Esophagus muscularis mucosa (tissue), 3 donors: ENCODE measurements at regions not wholly inside any gene's neighbourhood (a gene's known extent, or its start where the extent isn't known, plus 50 kb on each side); places are given as distances from the start of the nearest gene placed in this dataset.

Experiments used
- POLR2A ChIP-seq: fragments of 450-650 bp; IDR thresholded peaks from one replicate; pipeline ENCODE4 v1.6.1; 2017; ENCODE audit warnings: antibody characterized with exemption, moderate library complexity, mild to moderate bottlenecking, low read depth
- TF ChIP-seq, protein P1 (sequence below), 3 experiments: fragments of 200-600 bp in 2 of 3; fragments of 450-650 bp in 1 of 3; sonication (generic) in 2 of 3; IDR thresholded peaks; one replicate each; pipeline ENCODE4 v1.5.1; 2017 to 2019; ENCODE audit warnings: antibody characterized with exemption in 3 of 3, mild to moderate bottlenecking in 2 of 3, moderate library complexity in 1 of 3

DNA sequence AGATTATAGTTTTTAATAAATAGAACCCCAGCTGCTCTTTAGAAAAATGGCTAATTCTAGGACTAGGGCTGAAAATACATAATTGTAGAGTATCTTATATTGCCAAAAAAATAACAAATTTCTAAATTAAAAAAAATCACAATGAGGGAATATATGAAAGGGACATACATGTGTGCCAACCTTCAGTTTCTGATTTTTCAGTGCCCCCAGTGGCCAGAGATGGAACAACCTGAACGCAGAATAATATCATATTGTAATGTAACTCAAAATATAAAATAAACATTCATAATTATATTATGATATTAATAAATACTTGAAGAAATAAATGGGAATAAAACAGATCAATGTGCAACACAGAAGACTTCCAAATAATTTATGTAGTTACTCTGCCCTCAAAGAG is 460.5 kb downstream of the ZNF385D start:
- TF ChIP-seq, protein P1, sequence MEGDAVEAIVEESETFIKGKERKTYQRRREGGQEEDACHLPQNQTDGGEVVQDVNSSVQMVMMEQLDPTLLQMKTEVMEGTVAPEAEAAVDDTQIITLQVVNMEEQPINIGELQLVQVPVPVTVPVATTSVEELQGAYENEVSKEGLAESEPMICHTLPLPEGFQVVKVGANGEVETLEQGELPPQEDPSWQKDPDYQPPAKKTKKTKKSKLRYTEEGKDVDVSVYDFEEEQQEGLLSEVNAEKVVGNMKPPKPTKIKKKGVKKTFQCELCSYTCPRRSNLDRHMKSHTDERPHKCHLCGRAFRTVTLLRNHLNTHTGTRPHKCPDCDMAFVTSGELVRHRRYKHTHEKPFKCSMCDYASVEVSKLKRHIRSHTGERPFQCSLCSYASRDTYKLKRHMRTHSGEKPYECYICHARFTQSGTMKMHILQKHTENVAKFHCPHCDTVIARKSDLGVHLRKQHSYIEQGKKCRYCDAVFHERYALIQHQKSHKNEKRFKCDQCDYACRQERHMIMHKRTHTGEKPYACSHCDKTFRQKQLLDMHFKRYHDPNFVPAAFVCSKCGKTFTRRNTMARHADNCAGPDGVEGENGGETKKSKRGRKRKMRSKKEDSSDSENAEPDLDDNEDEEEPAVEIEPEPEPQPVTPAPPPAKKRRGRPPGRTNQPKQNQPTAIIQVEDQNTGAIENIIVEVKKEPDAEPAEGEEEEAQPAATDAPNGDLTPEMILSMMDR (IDR thresholded peaks at IDR 0.05) = peak in 2 of 3 experiments; percentile 18 to 42
- no peak for TF ChIP-seq POLR2A
